Osteocyte (in vitro differentiated cells): ENCODE measurements at regions not wholly inside any gene's neighbourhood (a gene's known extent, or its start where the extent isn't known, plus 50 kb on each side); places are given as distances from the start of the nearest gene placed in this dataset.
"Not testable (repeated sequence)": the region's sequence is repeated elsewhere in the genome, so short reads cannot be mapped to it uniquely, and the experiment has no call there.

Source experiments
- DNase-seq: peaks from one replicate; pipeline ENCODE4 v3.0.0; 2021; ENCODE audit warnings: mixed read lengths; ENCODE audit not compliant: unreplicated experiment; ENCODE audit errors: extremely low spot score
- H3K27ac Mint-ChIP-seq: one replicate; pipeline ENCODE4 v1.8.0; 2021; ENCODE audit warnings: mild to moderate bottlenecking, mixed read lengths; ENCODE audit not compliant: unreplicated experiment
- H3K27me3 Mint-ChIP-seq: one replicate; pipeline ENCODE4 v1.8.0; 2021; ENCODE audit warnings: mixed read lengths; ENCODE audit not compliant: unreplicated experiment
- H3K36me3 Mint-ChIP-seq: one replicate; pipeline ENCODE4 v1.8.0; 2021; ENCODE audit warnings: mixed read lengths; ENCODE audit not compliant: unreplicated experiment
- H3K4me1 Mint-ChIP-seq: one replicate; pipeline ENCODE4 v1.8.0; 2021; ENCODE audit warnings: mixed read lengths; ENCODE audit not compliant: unreplicated experiment
- H3K4me3 Mint-ChIP-seq: one replicate; pipeline ENCODE4 v1.8.0; 2021; ENCODE audit warnings: mild to moderate bottlenecking, moderate library complexity, mixed read lengths; ENCODE audit not compliant: unreplicated experiment
- H3K9me3 Mint-ChIP-seq: one replicate; pipeline ENCODE4 v1.8.0; 2021; ENCODE audit warnings: mixed read lengths; ENCODE audit not compliant: unreplicated experiment
- TF ChIP-seq, protein P1 (sequence below): fragments of 200-600 bp; sonication (generic); IDR thresholded peaks from 2 replicates; pipeline ENCODE4 v1.5.0; 2021; ENCODE audit warnings: antibody characterized with exemption, mild to moderate bottlenecking, moderate library complexity

GRCh38 chr4:163703251-163703650 lies 208.8 kb downstream of the TMA16 start:
- no peaks in the 10 kb centered on the region for H3K27me3 Mint-ChIP-seq
- H3K9me3 Mint-ChIP-seq, result no peaks in the 10 kb centered on the region
- no peaks in the 10 kb centered on the region for H3K36me3 Mint-ChIP-seq

DNA sequence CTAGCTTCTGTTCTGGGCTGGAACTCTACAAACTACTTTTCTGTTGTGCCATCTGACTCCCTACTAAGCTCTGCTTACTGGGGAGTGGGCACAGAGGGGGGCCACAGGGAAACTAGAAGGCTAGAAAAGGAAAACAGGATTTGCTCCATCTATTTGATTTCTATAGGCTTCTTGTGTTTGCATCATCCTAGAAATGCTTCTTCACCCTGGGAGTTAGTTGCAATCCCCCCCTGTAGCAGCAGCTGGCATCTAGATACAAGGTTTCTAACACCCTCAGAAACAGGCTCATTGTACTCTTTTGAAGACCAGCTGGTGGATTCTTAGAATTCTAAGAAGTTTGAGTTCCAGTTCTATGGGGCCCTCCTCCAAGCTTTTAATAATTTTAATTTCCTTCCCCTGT lies 213.4 kb downstream of the TMA16 start:
- DNase-seq, result no peak
- TF ChIP-seq, protein P1, sequence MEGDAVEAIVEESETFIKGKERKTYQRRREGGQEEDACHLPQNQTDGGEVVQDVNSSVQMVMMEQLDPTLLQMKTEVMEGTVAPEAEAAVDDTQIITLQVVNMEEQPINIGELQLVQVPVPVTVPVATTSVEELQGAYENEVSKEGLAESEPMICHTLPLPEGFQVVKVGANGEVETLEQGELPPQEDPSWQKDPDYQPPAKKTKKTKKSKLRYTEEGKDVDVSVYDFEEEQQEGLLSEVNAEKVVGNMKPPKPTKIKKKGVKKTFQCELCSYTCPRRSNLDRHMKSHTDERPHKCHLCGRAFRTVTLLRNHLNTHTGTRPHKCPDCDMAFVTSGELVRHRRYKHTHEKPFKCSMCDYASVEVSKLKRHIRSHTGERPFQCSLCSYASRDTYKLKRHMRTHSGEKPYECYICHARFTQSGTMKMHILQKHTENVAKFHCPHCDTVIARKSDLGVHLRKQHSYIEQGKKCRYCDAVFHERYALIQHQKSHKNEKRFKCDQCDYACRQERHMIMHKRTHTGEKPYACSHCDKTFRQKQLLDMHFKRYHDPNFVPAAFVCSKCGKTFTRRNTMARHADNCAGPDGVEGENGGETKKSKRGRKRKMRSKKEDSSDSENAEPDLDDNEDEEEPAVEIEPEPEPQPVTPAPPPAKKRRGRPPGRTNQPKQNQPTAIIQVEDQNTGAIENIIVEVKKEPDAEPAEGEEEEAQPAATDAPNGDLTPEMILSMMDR, result no peak
- no peak overlapping the region for H3K27ac Mint-ChIP-seq
- H3K27me3 Mint-ChIP-seq, result no peaks in the 10 kb centered on the region
- no peaks in the 10 kb centered on the region for H3K36me3 Mint-ChIP-seq
- no peaks in the 10 kb centered on the region for H3K9me3 Mint-ChIP-seq
- no peaks in the 10 kb centered on the region for H3K4me1 Mint-ChIP-seq
- H3K4me3 Mint-ChIP-seq, result no peak overlapping the region

More at GRCh38 chr4:163703251-163703650, 208.8 kb downstream of the TMA16 start:
- DNase-seq, result no peak
- H3K27ac Mint-ChIP-seq, result no peak overlapping the region
- peaks cover 3% of the 10 kb centered on the region for H3K4me1 Mint-ChIP-seq
- TF ChIP-seq, protein P1, result no peak
- no peak overlapping the region for H3K4me3 Mint-ChIP-seq

DNA sequence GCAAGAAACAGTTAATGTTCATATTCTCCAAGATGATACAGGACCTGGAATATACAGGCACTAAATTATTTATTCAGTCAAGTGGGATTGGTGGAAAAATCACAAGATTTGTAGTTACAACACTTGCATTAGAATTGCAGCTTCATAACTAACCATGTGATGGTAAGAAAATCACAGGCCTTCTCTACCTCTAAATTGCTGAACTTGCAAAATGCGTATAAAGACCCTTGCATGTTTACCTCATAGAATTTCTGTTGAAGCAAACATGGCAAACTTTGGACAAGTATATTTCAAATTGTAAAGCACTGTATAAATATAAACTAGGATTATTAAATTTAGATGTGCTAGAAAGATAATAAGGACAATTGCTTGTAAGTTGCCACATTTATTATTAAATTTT lies 215.1 kb downstream of the TMA16 start:
- Mint-ChIP-seq H3K36me3 (no peaks in the 10 kb centered on the region), H3K4me3 (no peak overlapping the region), H3K27ac (no peak overlapping the region), H3K27me3 (no peaks in the 10 kb centered on the region), H3K9me3 (no peaks in the 10 kb centered on the region), H3K4me1 (no peaks in the 10 kb centered on the region)
- DNase-seq, result no peak
- TF ChIP-seq, protein P1, result no peak

GRCh38 chr4:163710158-163710557 lies 215.7 kb downstream of the TMA16 start:
- TF ChIP-seq, protein P1, result no peak

DNA sequence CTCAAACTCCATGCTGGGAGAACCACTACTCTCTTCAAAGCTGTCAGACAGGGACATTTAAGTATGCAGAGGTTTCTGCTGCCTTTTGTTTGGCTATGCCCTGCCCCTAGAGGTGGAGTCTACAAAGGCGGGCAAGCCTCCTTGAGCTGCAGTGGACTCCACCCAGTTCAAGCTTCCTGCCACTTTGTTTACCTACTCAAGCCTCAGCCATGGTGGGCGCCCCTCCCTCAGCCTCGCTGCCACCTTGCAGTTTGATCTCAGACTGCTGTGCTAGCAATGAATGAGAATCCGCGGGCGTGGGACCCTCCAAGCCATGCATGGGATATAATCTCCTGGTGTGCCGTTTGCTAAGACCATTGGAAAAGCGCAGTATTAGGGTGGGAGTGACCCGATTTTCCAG lies 230.0 kb downstream of the TMA16 start:
- H3K27me3 Mint-ChIP-seq, H3K36me3 Mint-ChIP-seq, H3K4me1 Mint-ChIP-seq, H3K4me3 Mint-ChIP-seq, DNase-seq, H3K27ac Mint-ChIP-seq, H3K9me3 Mint-ChIP-seq: not testable (repeated sequence)

More at GRCh38 chr4:163710158-163710557, 215.7 kb downstream of the TMA16 start:
- Mint-ChIP-seq H3K9me3 (no peaks in the 10 kb centered on the region), H3K27me3 (no peaks in the 10 kb centered on the region), H3K36me3 (no peaks in the 10 kb centered on the region), H3K4me3 (no peak overlapping the region), H3K27ac (no peak overlapping the region), H3K4me1 (no peaks in the 10 kb centered on the region)
- DNase-seq, result no peak

DNA sequence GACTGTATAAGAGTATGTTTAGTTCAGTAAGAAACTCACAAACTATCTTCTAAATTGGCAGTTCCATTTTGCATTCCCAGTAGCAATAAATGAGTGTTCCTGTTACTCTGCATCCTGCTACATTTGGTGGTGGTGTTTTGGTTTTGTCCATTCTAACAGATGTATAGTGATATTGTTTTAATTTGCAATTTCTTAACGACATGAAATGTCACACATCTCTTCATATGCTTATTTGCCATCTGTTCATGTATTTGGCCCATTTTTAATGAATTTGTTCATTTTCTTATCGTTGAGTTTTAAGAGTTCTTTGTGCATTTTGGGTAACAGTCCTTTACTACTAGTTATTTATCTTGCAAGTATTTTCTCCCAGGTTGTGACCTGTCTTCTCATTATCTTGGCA lies 232.2 kb downstream of the TMA16 start:
- no peak for DNase-seq
- Mint-ChIP-seq H3K9me3 (peaks cover 17% of the 10 kb centered on the region), H3K27ac (no peak overlapping the region), H3K4me1 (no peaks in the 10 kb centered on the region), H3K27me3 (no peaks in the 10 kb centered on the region), H3K4me3 (no peak overlapping the region), H3K36me3 (no peaks in the 10 kb centered on the region)
- TF ChIP-seq, protein P1, result no peak
